A549 (cell line): ENCODE measurements at regions not wholly inside any gene's neighbourhood (a gene's known extent, or its start where the extent isn't known, plus 50 kb on each side); places are given as distances from the start of the nearest gene placed in this dataset.

Experiments
- ATAC-seq, 2 experiments: fragments of 200-7000 bp in 1 of 2; fragments of >200 bp in 1 of 2; cut with Nextera tagmentation in 1 of 2; cut with Tn5 transposase in 1 of 2; 3 replicates each; pipeline versions ENCODE4 v1.8.0 to v1.9.1; 2018 to 2020; ENCODE audit warnings: mild to moderate bottlenecking in 1 of 2, moderate library complexity in 1 of 2
- CTCF ChIA-PET: fragments of 300-600 bp; sonication (Branson Sonifier 250); formaldehyde crosslinking; extraction: SDS; loops from one replicate; lab custom pipeline; 2021; ENCODE audit warnings: antibody characterized with exemption, inconsistent platforms; lab: Yijun Ruan, JAX
- POLR2A ChIA-PET: fragments of 350-600 bp; formaldehyde crosslinking; extraction: SDS; loops from one replicate; lab custom pipeline; 2021; ENCODE audit warnings: antibody characterized with exemption, inconsistent platforms; lab: Yijun Ruan, JAX
- DNase-seq, 2 experiments: peaks; one replicate each; pipeline versions ENCODE4 v3.0.0 to v3.0.0-alpha.2; 2011 to 2016; ENCODE audit warnings: low read depth in 1 of 2, low spot score in 1 of 2
- FAIRE-seq: peaks from 2 replicates; lab custom pipeline; 2011; peaks lifted over from hg19 to GRCh38; lab: Jason Lieb, UNC
- H3K27ac ChIP-seq, 2 experiments: fragments of >200 bp; sonication (Bioruptor Twin); formaldehyde crosslinking; 3 replicates each; pipeline ENCODE4 v1.5.1; 2016 to 2017
- H3K4me1 ChIP-seq: fragments of >200 bp; sonication (Bioruptor Twin); formaldehyde crosslinking; 3 replicates; pipeline ENCODE4 v1.6.1; 2016
- H3K4me2 ChIP-seq: fragments of >200 bp; sonication (Bioruptor Twin); formaldehyde crosslinking; 3 replicates; pipeline ENCODE4 v1.6.1; 2016
- H3K4me3 ChIP-seq: fragments of >200 bp; sonication (Bioruptor Twin); formaldehyde crosslinking; 3 replicates; pipeline ENCODE4 v1.5.1; 2016
- H3K9me3 ChIP-seq: fragments of >200 bp; sonication (Bioruptor Twin); formaldehyde crosslinking; 3 replicates; pipeline ENCODE4 v1.6.1; 2016
- CTCF ChIP-seq: fragments of >200 bp; sonication (Bioruptor Twin); formaldehyde crosslinking; IDR thresholded peaks from 3 replicates; pipeline ENCODE4 v1.5.1; 2016
- E2F6 ChIP-seq: IDR thresholded peaks from 2 replicates; pipeline ENCODE4 v1.6.1; 2012; ENCODE audit warnings: low read depth, borderline replicate concordance
- HDAC2 ChIP-seq: fragments of 200-600 bp; sonication (generic); IDR thresholded peaks from 2 replicates; pipeline ENCODE4 v1.6.1; 2016
- HES2 ChIP-seq: fragments of >200 bp; sonication (Bioruptor Twin); formaldehyde crosslinking; IDR thresholded peaks from 2 replicates; pipeline ENCODE4 v1.6.1; 2016
- HEYL ChIP-seq: fragments of 250-450 bp; sonication (Bioruptor Pico); IDR thresholded peaks from 2 replicates; pipeline ENCODE4 v1.8.0; 2021; ENCODE audit warnings: mild to moderate bottlenecking, moderate library complexity
- MAFK ChIP-seq: fragments of 450-650 bp; IDR thresholded peaks from 2 replicates; pipeline ENCODE4 v1.6.1; 2014; ENCODE audit not compliant: partially characterized antibody
- MAX ChIP-seq: IDR thresholded peaks from 2 replicates; pipeline ENCODE4 v1.6.1; 2012
- PHF8 ChIP-seq: fragments of 200-600 bp; sonication (generic); IDR thresholded peaks from 2 replicates; pipeline ENCODE4 v1.6.1; 2016; ENCODE audit warnings: low read depth, mild to moderate bottlenecking, antibody characterized with exemption, moderate library complexity, borderline replicate concordance
- POLR2A ChIP-seq: IDR thresholded peaks from 2 replicates; pipeline ENCODE4 v1.6.1; 2012; ENCODE audit warnings: mild to moderate bottlenecking, low read length
- RAD21 ChIP-seq, 2 experiments: fragments of >200 bp in 1 of 2; sonication (Bioruptor Twin) in 1 of 2; formaldehyde crosslinking in 1 of 2; IDR thresholded peaks in 1 of 2; conservative IDR thresholded peaks in 1 of 2; 2 replicates in 1 of 2; 3 replicates in 1 of 2; pipeline ENCODE4 v1.6.1; 2012 to 2018; ENCODE audit warnings: inconsistent platforms in 1 of 2
- RARB ChIP-seq: fragments of 250-450 bp; sonication (Bioruptor Pico); IDR thresholded peaks from 2 replicates; pipeline ENCODE4 v1.8.0; 2021; ENCODE audit warnings: mild to moderate bottlenecking, moderate library complexity
- RCOR1 ChIP-seq: fragments of 150-350 bp; IDR thresholded peaks from 2 replicates; pipeline ENCODE4 v1.6.1; 2014; ENCODE audit warnings: antibody characterized with exemption, low read length, low read depth
- RFX5 ChIP-seq: fragments of 450-650 bp; IDR thresholded peaks from 2 replicates; pipeline ENCODE4 v1.7.1; 2014; ENCODE audit warnings: antibody characterized with exemption, mild to moderate bottlenecking, moderate library complexity
- RNF2 ChIP-seq: fragments of 200-600 bp; sonication (generic); IDR thresholded peaks from 2 replicates; pipeline ENCODE4 v1.6.1; 2016; ENCODE audit warnings: low read depth, mild to moderate bottlenecking, antibody characterized with exemption, moderate library complexity, borderline replicate concordance
- SMC3 ChIP-seq: fragments of >200 bp; sonication (Bioruptor Twin); formaldehyde crosslinking; IDR thresholded peaks from 3 replicates; pipeline ENCODE4 v1.6.1; 2018; ENCODE audit warnings: inconsistent platforms
- TP53 ChIP-seq: fragments of 250-450 bp; sonication (Bioruptor Pico); IDR thresholded peaks from 2 replicates; pipeline ENCODE4 v1.5.0; 2021; ENCODE audit warnings: mild to moderate bottlenecking, moderate library complexity
- ZC3H11A ChIP-seq: fragments of 450-650 bp; IDR thresholded peaks from 2 replicates; pipeline ENCODE4 v1.6.1; 2014; ENCODE audit warnings: antibody characterized with exemption, mild to moderate bottlenecking
- ZFP36 ChIP-seq: fragments of 450-650 bp; IDR thresholded peaks from 2 replicates; pipeline ENCODE4 v1.6.1; 2014; ENCODE audit warnings: borderline replicate concordance; ENCODE audit not compliant: partially characterized antibody
- WGBS: methylation state at CpG from one replicate; pipeline ENCODE4 v1.1.6; 2017; ENCODE audit errors: missing lambda C conversion rate; 5-methylcytosine and 5-hydroxymethylcytosine counted together

- no peak overlapping the region for H3K4me3 ChIP-seq
- FAIRE-seq (no peak), ATAC-seq (no peak), DNase-seq (no peak)
- 47% methylated on average over 3 of the region's 3 CpGs for whole genome bisulfite sequencing
- H3K4me1 ChIP-seq: peaks cover 3% of the 10 kb centered on the region; the same call in 1 of the 3 replicates
- ChIA-PET POLR2A (no interaction called here), CTCF (interaction anchor here (0.7 to 1.6 kb wide), 3 partner anchors 9 to 16 kb away, joined by 3 to 6 read pairs (median 3); no protein-coding TSS in a partner anchor)
- H3K4me2 ChIP-seq: no peak overlapping the region
- H3K27ac ChIP-seq: no peak overlapping the region
- no peaks in the 10 kb centered on the region for H3K9me3 ChIP-seq
- no peak for TF ChIP-seq RARB (CRISPR knock-in tag)
- TF ChIP-seq ZFP36: no peak
- TF ChIP-seq RCOR1: no peak
- TF ChIP-seq RNF2: no peak
- no peak for TF ChIP-seq HES2
- TF ChIP-seq RAD21 (conservative IDR thresholded peaks at IDR 0.05 in 1 of 2, IDR thresholded peaks at IDR 0.05 in 1 of 2): no peak
- no peak for TF ChIP-seq TP53
- no peak for TF ChIP-seq HDAC2
- TF ChIP-seq E2F6: no peak
- no peak for TF ChIP-seq ZC3H11A
- TF ChIP-seq POLR2A: no peak
- no peak for TF ChIP-seq MAFK
- TF ChIP-seq PHF8: no peak
- no peak for TF ChIP-seq HEYL (CRISPR knock-in tag)
- TF ChIP-seq MAX: no peak
- TF ChIP-seq, all 56 proteins: peak for 0
Observed at GRCh38 chr11:43561832-43562231, 118.7 kb upstream of the HSD17B12 start.

GRCh38 chr11:43567396-43567975 lies 113.1 kb upstream of the HSD17B12 start:
- DNase-seq (peak; percentile 58 to 67), ATAC-seq (peak; percentile 60 to 90; a peak in 4 of 6 replicates), FAIRE-seq (no peak)
- Histone ChIP-seq H3K4me3 (no peak overlapping the region), H3K27ac (no peak overlapping the region), H3K4me1 (no peaks in the 10 kb centered on the region), H3K4me2 (no peak overlapping the region), H3K9me3 (no peaks in the 10 kb centered on the region)
- TF ChIP-seq PHF8: no peak
- TF ChIP-seq CTCF: peak; percentile 68
- TF ChIP-seq RAD21 (conservative IDR thresholded peaks at IDR 0.05 in 1 of 2, IDR thresholded peaks at IDR 0.05 in 1 of 2): peak; percentile 39 to 48; a peak in 3 of 5 replicates
- TF ChIP-seq SMC3: peak; percentile 44; the same call in 2 of the 3 replicates
- WGBS: 12% methylated on average over 5 of the region's 5 CpGs
- ChIA-PET POLR2A (interaction anchor here (0.6 kb wide), 1 partner anchor 373 kb away, joined by 5 read pairs; no protein-coding TSS in a partner anchor), CTCF (interaction anchor here (0.5 to 5.8 kb wide), 22 partner anchors 9 to 302 kb away, joined by 3 to 47 read pairs (median 4); no protein-coding TSS in a partner anchor)

- CTCF ChIA-PET: interaction anchor here (1.0 to 1.6 kb wide), 5 partner anchors 9 to 124 kb away, joined by 3 to 8 read pairs (median 4); no protein-coding TSS in a partner anchor
- POLR2A ChIA-PET: no interaction called here
- ATAC-seq: peak in 1 of 2 experiments; percentile 45; a peak in 3 of 6 replicates
- no peaks in the 10 kb centered on the region for H3K9me3 ChIP-seq
- no peak overlapping the region for H3K4me2 ChIP-seq
- WGBS: 7% methylated on average over 6 of the region's 6 CpGs
- peak in 1 of 2 experiments; percentile 37 for DNase-seq
- no peak for FAIRE-seq
- H3K4me3 ChIP-seq: no peak overlapping the region
- no peak overlapping the region for H3K27ac ChIP-seq
- peaks cover 18% of the 10 kb centered on the region; the same call in 2 of the 3 replicates for H3K4me1 ChIP-seq
- TF ChIP-seq RFX5: no peak
- TF ChIP-seq CTCF: peak; percentile 41
- peak in 1 of 2 experiments; percentile 32; a peak in 2 of 5 replicates for TF ChIP-seq RAD21 (conservative IDR thresholded peaks at IDR 0.05 in 1 of 2, IDR thresholded peaks at IDR 0.05 in 1 of 2)
Observed at GRCh38 chr11:43573233-43573632, 107.3 kb upstream of the HSD17B12 start.
